ENCODE measurements at regions not wholly inside any gene's neighbourhood (a gene's known extent, or its start where the extent isn't known, plus 50 kb on each side); places are given as distances from the start of the nearest gene placed in this dataset.

GRCh38 chr4:120447774-120448173 lies 381.1 kb upstream of the MAD2L1 start:
- Mint-ChIP-seq H3K36me3 (no peaks in the 10 kb centered on the region), H3K4me1 (ENCODE audit: unreplicated experiment) (peaks cover 5% of the 10 kb centered on the region), H3K4me3 (no peak overlapping the region), H3K27ac (no peak overlapping the region), H3K27me3 (no peaks in the 10 kb centered on the region), H3K9me3 (no peaks in the 10 kb centered on the region)
- no peak for TF ChIP-seq CTCF (conservative IDR thresholded peaks at IDR 0.05)
- no peak for DNase-seq (ENCODE audit: extremely low spot score, unreplicated experiment)

DNA sequence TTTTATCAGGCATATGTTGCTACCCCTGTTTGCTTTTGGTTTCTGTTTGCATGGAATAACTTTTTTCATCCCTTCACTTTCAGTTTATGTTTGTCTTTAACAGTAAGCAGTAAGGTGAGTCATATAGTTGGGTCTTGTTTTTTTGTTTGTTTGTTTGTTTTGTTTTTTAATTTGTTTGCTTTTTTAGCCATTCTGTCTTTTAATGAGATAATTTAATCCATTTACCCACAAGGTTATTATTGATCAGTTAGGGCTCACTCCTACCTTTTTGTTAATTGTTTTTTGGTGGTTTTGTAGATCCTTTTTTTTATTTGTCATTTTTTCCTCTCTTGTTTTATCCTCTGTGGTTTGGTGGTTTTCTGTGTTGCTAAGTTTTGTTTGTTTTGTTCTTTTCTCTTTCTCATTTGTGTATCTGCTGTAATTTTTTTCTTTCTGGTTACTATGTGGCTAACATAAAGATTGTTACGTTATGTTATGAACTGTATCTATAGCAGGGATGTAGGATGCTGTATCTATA lies 379.5 kb upstream of the MAD2L1 start:
- H3K4me3 Mint-ChIP-seq, result no peak overlapping the region
- no peak for TF ChIP-seq CTCF (conservative IDR thresholded peaks at IDR 0.05)
- no peaks in the 10 kb centered on the region for H3K36me3 Mint-ChIP-seq
- H3K27ac Mint-ChIP-seq, result no peak overlapping the region
- no peaks in the 10 kb centered on the region for H3K9me3 Mint-ChIP-seq
- no peaks in the 10 kb centered on the region for H3K27me3 Mint-ChIP-seq
- no peaks in the 10 kb centered on the region for H3K4me1 Mint-ChIP-seq (ENCODE audit: unreplicated experiment)
- DNase-seq (ENCODE audit: extremely low spot score, unreplicated experiment), result no peak

GRCh38 chr4:120445186-120445585 lies 378.5 kb upstream of the MAD2L1 start:
- H3K36me3 Mint-ChIP-seq, result no peaks in the 10 kb centered on the region
- no peaks in the 10 kb centered on the region for H3K27me3 Mint-ChIP-seq
- H3K4me3 Mint-ChIP-seq, result no peak overlapping the region
- no peak for TF ChIP-seq CTCF (conservative IDR thresholded peaks at IDR 0.05)
- no peaks in the 10 kb centered on the region for H3K9me3 Mint-ChIP-seq
- no peak for DNase-seq (ENCODE audit: extremely low spot score, unreplicated experiment)
- H3K27ac Mint-ChIP-seq, result no peak overlapping the region
- no peaks in the 10 kb centered on the region for H3K4me1 Mint-ChIP-seq (ENCODE audit: unreplicated experiment)

DNA sequence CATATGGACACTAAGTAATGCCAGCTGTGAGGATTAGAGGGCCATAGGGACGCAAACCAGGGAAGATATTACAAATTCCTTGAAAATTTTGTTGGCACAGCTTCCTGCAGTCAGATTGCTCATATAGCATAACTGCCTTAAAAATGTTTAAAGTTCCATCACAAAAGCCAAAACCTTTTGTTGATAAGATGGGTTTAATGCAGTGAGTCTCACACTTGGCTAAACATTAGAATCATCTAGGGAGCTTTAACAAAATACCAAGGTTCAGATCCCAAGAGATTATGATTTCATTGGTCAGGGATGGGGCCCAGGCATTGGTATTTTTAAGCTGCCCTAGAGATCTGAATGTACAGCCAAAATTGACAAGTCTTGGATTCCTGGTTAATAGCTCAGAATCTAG lies 376.5 kb upstream of the MAD2L1 start:
- no peaks in the 10 kb centered on the region for H3K36me3 Mint-ChIP-seq
- no peak overlapping the region for H3K4me3 Mint-ChIP-seq
- H3K27me3 Mint-ChIP-seq, result no peaks in the 10 kb centered on the region
- DNase-seq (ENCODE audit: extremely low spot score, unreplicated experiment), result no peak
- no peaks in the 10 kb centered on the region for H3K4me1 Mint-ChIP-seq (ENCODE audit: unreplicated experiment)
- TF ChIP-seq CTCF (conservative IDR thresholded peaks at IDR 0.05), result no peak
- no peaks in the 10 kb centered on the region for H3K9me3 Mint-ChIP-seq
- no peak overlapping the region for H3K27ac Mint-ChIP-seq

- no peaks in the 10 kb centered on the region for H3K9me3 Mint-ChIP-seq
- H3K36me3 Mint-ChIP-seq, result no peaks in the 10 kb centered on the region
- no peaks in the 10 kb centered on the region for H3K4me1 Mint-ChIP-seq (ENCODE audit: unreplicated experiment)
- H3K27ac Mint-ChIP-seq, result no peak overlapping the region
- H3K27me3 Mint-ChIP-seq, result no peaks in the 10 kb centered on the region
- no peak for TF ChIP-seq CTCF (conservative IDR thresholded peaks at IDR 0.05)
- no peak overlapping the region for H3K4me3 Mint-ChIP-seq
- DNase-seq (ENCODE audit: extremely low spot score, unreplicated experiment), result no peak
Measured at GRCh38 chr4:120440730-120441129, 374.1 kb upstream of the MAD2L1 start.

- no peak for DNase-seq (ENCODE audit: extremely low spot score, unreplicated experiment)
- H3K36me3 Mint-ChIP-seq, result no peaks in the 10 kb centered on the region
- H3K27me3 Mint-ChIP-seq, result no peaks in the 10 kb centered on the region
- peaks cover 6% of the 10 kb centered on the region for H3K9me3 Mint-ChIP-seq
- H3K4me3 Mint-ChIP-seq, result no peak overlapping the region
- TF ChIP-seq CTCF (conservative IDR thresholded peaks at IDR 0.05), result no peak
- no peak overlapping the region for H3K27ac Mint-ChIP-seq
- peaks cover 5% of the 10 kb centered on the region for H3K4me1 Mint-ChIP-seq (ENCODE audit: unreplicated experiment)
Measured at GRCh38 chr4:120435179-120435578, 368.5 kb upstream of the MAD2L1 start.
